HG03095 (cell line): ENCODE measurements at regions not wholly inside any gene's neighbourhood (a gene's known extent, or its start where the extent isn't known, plus 50 kb on each side); places are given as distances from the start of the nearest gene placed in this dataset.

Source experiments
- ATAC-seq: cut with Tn5 transposase; IDR thresholded peaks from one replicate; pipeline ENCODE4 v1.9.1; 2021; ENCODE audit warnings: moderate library complexity; ENCODE audit not compliant: unreplicated experiment

- ATAC-seq, result no peak
These were observed 1459.4 kb upstream of the TENM4 start for GRCh38 chr11:80900265-80900664.

GRCh38 chr11:80899381-80899780 is 1458.6 kb upstream of the TENM4 start:
- no peak for ATAC-seq

GRCh38 chr11:80898910-80899309 is 1458.1 kb upstream of the TENM4 start:
- ATAC-seq, result no peak

GRCh38 chr11:80886684-80887083 is 1445.9 kb upstream of the TENM4 start:
- ATAC-seq, result no peak

- ATAC-seq, result peak; percentile 66
These were observed 1432.6 kb upstream of the TENM4 start for GRCh38 chr11:80873310-80873999.

GRCh38 chr11:80872116-80872728 is 1431.4 kb upstream of the TENM4 start:
- no peak for ATAC-seq

- no peak for ATAC-seq
These were observed 1428.0 kb upstream of the TENM4 start for GRCh38 chr11:80868831-80869230.

GRCh38 chr11:80862011-80862410 is 1421.2 kb upstream of the TENM4 start:
- ATAC-seq, result no peak

GRCh38 chr11:80861193-80861592 is 1420.4 kb upstream of the TENM4 start:
- ATAC-seq, result no peak

GRCh38 chr11:80860632-80861031 is 1419.8 kb upstream of the TENM4 start:
- no peak for ATAC-seq

- ATAC-seq, result no peak
These were observed 1415.2 kb upstream of the TENM4 start for GRCh38 chr11:80856066-80856465.

- no peak for ATAC-seq
These were observed 1414.6 kb upstream of the TENM4 start for GRCh38 chr11:80855426-80855825.

- ATAC-seq, result peak; percentile 44
These were observed 1408.4 kb upstream of the TENM4 start for GRCh38 chr11:80849253-80849652.

GRCh38 chr11:80846979-80847378 is 1406.1 kb upstream of the TENM4 start:
- ATAC-seq, result peak; percentile 91

GRCh38 chr11:80846442-80846841 is 1405.6 kb upstream of the TENM4 start:
- no peak for ATAC-seq

GRCh38 chr11:80844110-80844819 is 1403.4 kb upstream of the TENM4 start:
- no peak for ATAC-seq

- peak; percentile 45 for ATAC-seq
These were observed 1402.6 kb upstream of the TENM4 start for GRCh38 chr11:80843266-80843974.

- ATAC-seq, result no peak
These were observed 1401.4 kb upstream of the TENM4 start for GRCh38 chr11:80842246-80842645.

- no peak for ATAC-seq
These were observed 1400.8 kb upstream of the TENM4 start for GRCh38 chr11:80841675-80842074.

- ATAC-seq, result peak; percentile 79
These were observed 1397.3 kb upstream of the TENM4 start for GRCh38 chr11:80838153-80838552.

- ATAC-seq, result no peak
These were observed 1396.2 kb upstream of the TENM4 start for GRCh38 chr11:80837051-80837450.
